IgD-negative memory B cell (primary cell): ENCODE measurements at regions not wholly inside any gene's neighbourhood (a gene's known extent, or its start where the extent isn't known, plus 50 kb on each side); places are given as distances from the start of the nearest gene placed in this dataset.

Experiments
- H3K27ac Mint-ChIP-seq, 3 donors: one replicate each; pipeline ENCODE4 v1.8.0; 2020 to 2022; ENCODE audit warnings: mild to moderate bottlenecking in 3 of 3, mixed read lengths in 3 of 3, moderate library complexity in 1 of 3
- H3K27me3 Mint-ChIP-seq: one replicate; pipeline ENCODE4 v1.8.0; 2021; ENCODE audit warnings: mixed read lengths
- H3K36me3 Mint-ChIP-seq: one replicate; pipeline ENCODE4 v1.8.0; 2020; ENCODE audit warnings: mild to moderate bottlenecking, mixed read lengths
- H3K4me1 Mint-ChIP-seq, 3 donors: one replicate each; pipeline ENCODE4 v1.8.0; 2020 to 2022; ENCODE audit warnings: mixed read lengths in 3 of 3, mild to moderate bottlenecking in 1 of 3
- H3K4me3 Mint-ChIP-seq, 4 donors: one replicate each; pipeline ENCODE4 v1.8.0; 2020 to 2022; ENCODE audit warnings: mild to moderate bottlenecking in 4 of 4, mixed read lengths in 4 of 4, moderate library complexity in 3 of 4
- H3K9me3 Mint-ChIP-seq, 3 donors: one replicate each; pipeline ENCODE4 v1.8.0; 2020 to 2021; ENCODE audit warnings: mixed read lengths in 3 of 3, mild to moderate bottlenecking in 1 of 3

DNA sequence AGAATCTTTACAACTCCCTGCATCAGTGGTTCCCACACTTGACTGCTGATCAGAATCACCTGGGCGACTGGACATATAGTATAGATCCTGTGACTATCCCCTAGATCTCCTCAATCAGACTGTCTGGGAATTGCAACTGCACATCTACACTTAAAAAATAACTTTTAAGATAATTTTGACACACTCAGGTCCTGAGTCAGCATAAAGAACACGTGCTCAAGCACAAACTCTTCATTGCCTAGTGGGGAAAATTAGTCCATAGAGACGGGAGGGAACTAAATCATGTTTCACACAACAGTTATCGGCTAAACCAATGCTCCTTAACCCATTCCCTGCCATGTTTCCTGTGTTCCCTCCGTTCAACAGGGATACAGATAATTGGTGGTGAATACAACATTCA lies 243.5 kb upstream of the FGF13 start:
- H3K27ac Mint-ChIP-seq, result no peak overlapping the region
- no peaks in the 10 kb centered on the region for H3K4me1 Mint-ChIP-seq
- H3K36me3 Mint-ChIP-seq, result no peaks in the 10 kb centered on the region
- H3K4me3 Mint-ChIP-seq, result no peak overlapping the region
- H3K9me3 Mint-ChIP-seq, result no peaks in the 10 kb centered on the region
- no peaks in the 10 kb centered on the region for H3K27me3 Mint-ChIP-seq

DNA sequence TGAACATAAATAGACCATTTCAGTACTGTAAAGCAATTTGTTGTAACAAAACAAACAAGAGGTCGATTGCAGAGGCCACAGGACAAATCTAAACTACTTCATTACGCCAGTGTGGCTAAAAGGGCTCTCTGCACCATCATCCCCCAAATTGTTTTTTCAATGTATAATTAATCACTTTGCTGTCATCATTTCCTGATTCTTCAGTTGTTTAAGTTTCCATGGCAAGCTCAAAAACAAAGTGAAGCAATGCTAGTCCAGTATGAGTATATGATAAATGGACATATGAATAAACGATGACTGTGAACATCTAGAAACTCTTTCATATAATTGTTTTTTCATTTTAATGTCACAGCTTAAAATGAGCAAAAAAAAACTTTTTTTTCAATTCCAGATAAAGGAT lies 235.4 kb upstream of the FGF13 start:
- no peaks in the 10 kb centered on the region for H3K9me3 Mint-ChIP-seq
- H3K4me3 Mint-ChIP-seq, result no peak overlapping the region
- no peaks in the 10 kb centered on the region for H3K4me1 Mint-ChIP-seq
- no peaks in the 10 kb centered on the region for H3K36me3 Mint-ChIP-seq
- no peaks in the 10 kb centered on the region for H3K27me3 Mint-ChIP-seq
- H3K27ac Mint-ChIP-seq, result no peak overlapping the region

DNA sequence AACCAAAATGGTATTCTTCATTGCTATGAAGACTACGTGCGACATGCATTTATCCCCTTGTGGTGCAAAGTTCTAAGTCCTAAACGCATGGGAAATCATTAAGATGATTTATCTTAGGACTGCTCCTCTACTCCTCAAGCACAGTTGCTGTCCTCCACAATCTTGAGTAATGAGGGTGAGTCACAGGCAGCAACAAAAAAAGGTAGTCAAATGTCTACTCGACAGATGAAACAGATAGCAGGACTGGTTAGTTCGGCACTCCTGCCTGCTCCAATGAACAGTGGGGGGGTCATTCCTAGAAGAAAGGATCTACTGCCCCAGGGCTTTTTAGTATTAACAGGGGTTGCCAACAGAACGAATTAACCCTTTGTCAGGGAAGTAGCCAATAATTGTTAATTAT lies 233.7 kb upstream of the FGF13 start:
- Mint-ChIP-seq H3K4me1 (no peaks in the 10 kb centered on the region), H3K27ac (no peak overlapping the region), H3K9me3 (no peaks in the 10 kb centered on the region), H3K4me3 (no peak overlapping the region), H3K36me3 (no peaks in the 10 kb centered on the region), H3K27me3 (peaks cover 2% of the 10 kb centered on the region)

DNA sequence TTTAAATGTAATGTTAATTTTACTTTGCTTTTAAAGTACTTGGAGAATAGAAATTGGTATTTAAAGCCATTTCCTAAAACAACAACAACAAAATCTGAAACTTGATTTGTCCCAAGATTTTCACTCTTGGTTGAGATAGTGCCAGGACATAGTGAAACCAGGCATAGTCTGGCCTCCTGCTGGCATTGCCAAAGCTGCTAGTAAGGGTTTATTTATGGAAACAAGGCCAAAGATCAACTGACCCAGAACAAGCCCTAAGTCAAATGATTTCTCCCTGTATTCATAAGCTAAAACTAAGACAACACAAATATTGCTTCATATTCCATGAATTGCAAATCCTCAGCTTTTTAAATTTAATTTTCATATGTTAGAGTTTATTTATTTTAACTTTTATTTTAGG lies 227.5 kb upstream of the FGF13 start:
- H3K4me1 Mint-ChIP-seq, result no peaks in the 10 kb centered on the region
- H3K9me3 Mint-ChIP-seq, result peaks cover 0 to 3% (median 0%) of the 10 kb centered on the region in 3 donors
- no peaks in the 10 kb centered on the region for H3K36me3 Mint-ChIP-seq
- H3K4me3 Mint-ChIP-seq, result no peak overlapping the region
- peaks cover 2% of the 10 kb centered on the region for H3K27me3 Mint-ChIP-seq
- H3K27ac Mint-ChIP-seq, result no peak overlapping the region

DNA sequence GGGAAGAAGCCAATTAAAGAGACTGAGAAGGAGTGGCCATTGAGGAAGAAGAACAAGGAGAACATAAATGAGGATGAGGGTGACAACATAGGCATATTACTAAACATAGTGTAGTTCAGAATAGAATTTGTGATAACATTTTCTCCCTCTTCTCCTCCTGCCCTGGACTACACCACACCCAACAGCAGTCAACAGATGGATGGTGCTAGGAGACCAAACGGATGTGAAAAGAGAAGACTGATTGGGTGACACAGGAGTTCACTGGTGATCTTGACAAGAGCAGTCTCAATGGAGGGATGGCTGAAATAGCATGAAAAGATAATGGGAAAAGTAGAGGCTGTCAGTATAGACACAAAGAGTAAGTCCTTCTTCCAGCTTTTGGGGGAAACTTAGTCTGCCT lies 226.5 kb upstream of the FGF13 start:
- H3K4me3 Mint-ChIP-seq, result no peak overlapping the region
- H3K27me3 Mint-ChIP-seq, result peaks cover 2% of the 10 kb centered on the region
- H3K9me3 Mint-ChIP-seq, result peaks cover 0 to 3% (median 0%) of the 10 kb centered on the region in 3 donors
- H3K4me1 Mint-ChIP-seq, result no peaks in the 10 kb centered on the region
- H3K27ac Mint-ChIP-seq, result no peak overlapping the region
- no peaks in the 10 kb centered on the region for H3K36me3 Mint-ChIP-seq

DNA sequence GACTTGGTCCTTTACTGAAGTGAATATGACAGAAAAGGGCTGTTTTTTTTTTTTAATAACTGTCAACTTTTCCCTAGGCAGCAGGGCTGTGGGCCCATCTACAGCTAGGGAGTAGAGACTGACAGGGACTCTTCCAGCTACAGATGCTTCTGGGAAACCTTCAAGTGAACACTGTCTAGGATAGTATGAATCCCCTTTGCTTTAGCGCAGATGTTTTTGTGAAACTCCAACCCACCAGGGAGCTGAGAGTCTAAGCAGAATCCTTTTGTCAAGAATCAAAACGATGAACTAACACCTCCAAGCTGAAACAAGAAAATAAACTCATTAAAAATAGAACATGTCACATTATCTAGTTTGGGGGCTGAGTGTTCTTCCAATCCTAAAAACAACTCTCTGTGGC lies 219.7 kb upstream of the FGF13 start:
- Mint-ChIP-seq H3K36me3 (no peaks in the 10 kb centered on the region), H3K27ac (no peak overlapping the region), H3K27me3 (no peaks in the 10 kb centered on the region), H3K4me3 (no peak overlapping the region), H3K9me3 (peaks cover 0 to 2% (median 1%) of the 10 kb centered on the region in 3 donors), H3K4me1 (no peaks in the 10 kb centered on the region)

DNA sequence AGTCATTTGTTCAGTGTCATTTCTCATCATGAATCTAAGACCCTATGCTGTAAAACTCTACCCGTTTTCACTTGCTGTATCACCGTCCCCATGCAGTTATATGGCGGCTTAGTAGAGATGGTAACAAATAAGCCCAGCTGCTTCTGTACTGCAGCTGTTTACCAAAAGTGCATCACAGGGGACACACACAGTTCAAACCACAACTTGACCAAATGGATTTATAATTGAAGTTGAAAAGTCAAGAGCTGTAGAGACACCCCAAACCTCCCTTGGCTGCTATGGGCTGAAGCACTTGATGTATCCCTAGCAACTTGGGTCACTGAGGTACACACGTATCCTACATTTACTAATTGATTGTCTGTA lies 219.0 kb upstream of the FGF13 start:
- no peak overlapping the region for H3K27ac Mint-ChIP-seq
- H3K9me3 Mint-ChIP-seq, result peaks cover 0 to 2% (median 1%) of the 10 kb centered on the region in 3 donors
- no peaks in the 10 kb centered on the region for H3K4me1 Mint-ChIP-seq

DNA sequence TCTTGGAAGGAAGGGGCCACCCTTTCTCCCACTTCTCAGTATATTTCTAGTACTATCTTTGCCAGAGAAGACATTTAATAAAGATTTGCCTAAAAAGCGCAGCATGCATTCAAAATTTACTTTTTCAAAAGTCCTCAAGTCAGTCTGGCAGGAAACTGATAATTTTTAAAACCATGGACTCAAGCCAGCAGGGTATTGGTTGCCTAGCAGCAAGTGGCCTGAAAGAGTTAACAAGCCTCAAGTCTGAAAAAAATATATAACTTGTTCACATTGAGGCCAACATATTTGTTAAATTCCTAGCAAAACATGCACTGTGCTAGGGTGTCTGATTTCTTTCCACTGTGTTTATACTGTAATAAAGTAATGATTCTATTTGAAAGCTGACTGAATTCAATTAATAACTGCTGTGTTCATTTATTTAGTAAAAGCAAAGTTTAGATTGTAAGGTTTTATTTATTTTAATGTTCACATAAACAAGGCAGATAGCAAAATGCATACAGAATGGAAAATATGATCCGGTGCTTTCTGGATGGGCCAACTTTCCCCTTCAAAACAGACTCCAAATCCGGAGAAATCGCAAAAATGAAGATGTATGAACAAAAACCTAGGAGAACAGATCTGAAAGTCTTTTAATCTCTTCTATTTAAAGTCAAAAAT lies 218.5 kb upstream of the FGF13 start:
- Mint-ChIP-seq H3K27me3 (no peaks in the 10 kb centered on the region), H3K4me1 (no peaks in the 10 kb centered on the region), H3K4me3 (no peak overlapping the region), H3K36me3 (no peaks in the 10 kb centered on the region), H3K9me3 (peaks cover 0 to 2% (median 1%) of the 10 kb centered on the region in 3 donors), H3K27ac (no peak overlapping the region)

More for the DNA sequence above, 219.0 kb upstream of the FGF13 start:
- no peaks in the 10 kb centered on the region for H3K36me3 Mint-ChIP-seq
- no peaks in the 10 kb centered on the region for H3K27me3 Mint-ChIP-seq
- H3K4me3 Mint-ChIP-seq, result no peak overlapping the region

DNA sequence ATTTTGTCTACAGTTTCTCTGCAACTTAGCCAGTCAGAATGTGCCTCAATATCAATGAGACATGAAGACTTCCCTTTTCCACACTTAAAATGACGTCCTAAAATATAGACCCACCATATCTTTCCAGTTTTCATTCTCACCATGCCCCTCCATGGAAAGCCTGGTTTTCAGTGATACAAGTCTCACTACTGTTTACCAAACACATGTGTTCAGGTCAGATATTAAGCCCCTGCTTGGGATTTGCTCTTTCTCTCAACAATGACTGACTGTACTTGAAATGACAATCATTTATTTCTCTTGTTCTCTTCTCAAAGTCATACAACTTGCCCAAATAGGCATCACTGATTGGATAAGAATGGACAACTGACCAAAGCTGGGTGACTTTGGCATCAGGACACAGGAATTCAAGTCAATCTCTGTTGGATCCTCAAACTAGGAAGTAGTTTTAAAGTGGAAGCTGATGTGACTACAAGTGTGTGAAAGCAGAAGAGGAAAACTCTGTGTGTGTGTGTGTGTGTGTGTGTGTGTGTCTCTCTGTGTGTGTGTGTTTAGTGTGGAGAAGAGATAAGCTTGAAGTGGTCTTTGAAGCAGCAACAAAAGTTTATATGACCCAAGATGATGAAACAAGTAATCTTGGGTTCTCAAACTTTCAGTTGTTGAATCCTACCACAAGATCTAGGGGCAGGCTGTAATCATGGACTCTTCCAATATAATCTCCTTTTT lies 217.4 kb upstream of the FGF13 start:
- H3K9me3 Mint-ChIP-seq, result peaks cover 0 to 2% (median 1%) of the 10 kb centered on the region in 3 donors

DNA sequence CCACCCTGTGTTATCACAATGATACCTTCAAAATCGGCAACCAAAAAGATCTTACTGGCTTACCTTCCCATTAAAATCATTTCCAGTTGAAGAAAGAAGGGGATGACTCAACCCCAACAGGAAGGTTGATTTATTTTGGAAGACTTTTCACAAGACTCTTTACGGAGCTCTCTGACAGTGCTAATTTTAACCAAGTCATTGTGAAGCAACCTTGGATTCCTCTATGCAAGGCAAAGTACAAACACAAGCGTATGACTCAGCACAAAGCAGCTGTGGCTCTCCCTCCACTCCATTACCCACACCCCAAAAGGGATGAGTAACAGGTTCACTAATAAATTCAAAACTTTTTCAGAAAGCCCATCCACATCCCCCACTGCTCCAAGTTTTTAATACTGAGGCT lies 213.8 kb upstream of the FGF13 start:
- no peaks in the 10 kb centered on the region for H3K36me3 Mint-ChIP-seq
- no peak overlapping the region for H3K4me3 Mint-ChIP-seq
- H3K9me3 Mint-ChIP-seq, result peaks cover 0 to 4% (median 2%) of the 10 kb centered on the region in 3 donors
- no peaks in the 10 kb centered on the region for H3K4me1 Mint-ChIP-seq
- no peak overlapping the region for H3K27ac Mint-ChIP-seq
- H3K27me3 Mint-ChIP-seq, result no peaks in the 10 kb centered on the region

More for the DNA sequence above, 217.4 kb upstream of the FGF13 start:
- Mint-ChIP-seq H3K27ac (no peak overlapping the region), H3K4me3 (no peak overlapping the region), H3K27me3 (no peaks in the 10 kb centered on the region), H3K4me1 (no peaks in the 10 kb centered on the region), H3K36me3 (no peaks in the 10 kb centered on the region)

DNA sequence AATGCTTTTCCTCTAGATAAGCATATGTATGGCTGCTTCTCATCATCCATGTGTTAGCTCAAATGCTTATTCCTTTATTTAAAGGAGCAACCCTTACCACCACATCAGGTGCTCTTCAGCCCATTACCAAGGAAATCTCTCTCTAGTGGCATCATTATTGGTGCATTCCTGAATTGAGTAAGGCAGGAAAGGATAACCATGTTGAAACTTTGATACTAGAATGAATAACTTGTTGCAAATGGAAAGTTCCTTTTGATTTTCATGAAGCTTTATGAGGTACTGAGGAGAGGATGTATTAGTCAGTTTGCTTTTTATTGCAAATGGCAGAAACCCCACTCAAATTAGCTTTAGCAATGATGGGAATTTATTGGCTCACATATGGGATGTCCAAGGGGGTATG lies 212.3 kb upstream of the FGF13 start:
- H3K4me3 Mint-ChIP-seq, result no peak overlapping the region
- no peak overlapping the region for H3K27ac Mint-ChIP-seq
- H3K4me1 Mint-ChIP-seq, result no peaks in the 10 kb centered on the region
- H3K9me3 Mint-ChIP-seq, result peaks cover 0 to 3% (median 2%) of the 10 kb centered on the region in 3 donors
- no peaks in the 10 kb centered on the region for H3K36me3 Mint-ChIP-seq
- no peaks in the 10 kb centered on the region for H3K27me3 Mint-ChIP-seq

DNA sequence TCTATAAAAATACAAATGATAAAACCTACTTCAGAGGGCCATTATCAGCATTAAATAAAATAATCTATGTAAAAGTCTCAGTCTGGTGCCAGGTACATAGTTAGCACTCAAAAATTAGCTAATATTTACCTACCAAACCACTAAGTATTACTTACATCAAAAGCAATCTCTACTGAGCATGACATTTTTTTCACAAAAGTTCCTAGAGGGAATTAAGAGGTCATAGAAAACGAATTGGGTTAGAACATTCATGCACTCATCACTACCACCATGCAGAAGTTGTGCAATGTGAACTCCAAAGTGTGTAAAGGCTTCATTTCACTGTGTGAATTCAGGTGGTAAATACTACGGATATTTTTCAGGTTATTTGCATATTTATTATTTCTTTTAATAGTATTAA lies 209.5 kb upstream of the FGF13 start:
- Mint-ChIP-seq H3K4me3 (no peak overlapping the region), H3K9me3 (peaks cover 0 to 3% (median 0%) of the 10 kb centered on the region in 3 donors), H3K36me3 (no peaks in the 10 kb centered on the region), H3K27me3 (no peaks in the 10 kb centered on the region), H3K27ac (no peak overlapping the region), H3K4me1 (no peaks in the 10 kb centered on the region)

DNA sequence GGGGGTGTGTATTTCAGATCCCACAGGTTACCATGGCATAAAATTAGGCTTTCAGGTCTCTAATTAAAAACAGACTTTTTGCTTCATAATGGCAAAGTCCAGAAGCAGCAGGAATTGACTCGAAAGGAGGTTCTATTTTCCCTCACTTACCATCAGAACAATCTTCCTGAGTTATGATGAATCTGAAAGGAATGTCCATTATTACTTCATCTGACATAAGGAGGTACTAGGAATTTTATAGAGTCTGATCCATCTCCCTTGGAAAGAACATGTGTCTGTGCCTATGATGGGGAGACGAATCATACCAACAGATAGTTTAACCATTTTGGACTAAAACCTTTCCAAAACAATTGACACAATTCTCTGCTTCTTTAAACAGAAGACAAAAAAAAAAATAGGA lies 206.3 kb upstream of the FGF13 start:
- Mint-ChIP-seq H3K27ac (no peak overlapping the region), H3K9me3 (peaks cover 0 to 4% (median 2%) of the 10 kb centered on the region in 3 donors), H3K4me3 (no peak overlapping the region), H3K36me3 (no peaks in the 10 kb centered on the region), H3K4me1 (no peaks in the 10 kb centered on the region), H3K27me3 (no peaks in the 10 kb centered on the region)

DNA sequence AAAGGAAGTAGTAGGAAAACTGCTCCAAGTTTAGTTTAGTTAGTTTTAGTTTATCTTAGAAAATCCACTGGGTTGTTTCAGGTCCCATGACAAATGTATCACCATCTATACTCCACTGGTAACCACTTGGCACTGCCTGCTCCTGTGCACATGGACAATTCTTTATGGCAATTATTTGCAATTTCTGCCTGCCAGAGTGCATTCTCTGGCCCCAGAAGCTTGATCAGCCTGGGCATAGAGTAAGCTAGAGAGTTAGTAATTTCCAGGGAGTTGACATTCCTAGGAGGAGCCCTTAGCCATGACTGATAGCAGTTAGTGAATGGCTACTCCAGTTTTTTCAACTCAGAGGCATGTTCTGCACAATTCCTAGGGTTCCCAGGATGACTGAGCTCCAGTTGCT lies 203.2 kb upstream of the FGF13 start:
- H3K27ac Mint-ChIP-seq, result no peak overlapping the region
- H3K9me3 Mint-ChIP-seq, result peaks cover 0 to 2% (median 2%) of the 10 kb centered on the region in 3 donors
- no peaks in the 10 kb centered on the region for H3K36me3 Mint-ChIP-seq
- H3K4me3 Mint-ChIP-seq, result no peak overlapping the region
- H3K4me1 Mint-ChIP-seq, result no peaks in the 10 kb centered on the region
- H3K27me3 Mint-ChIP-seq, result no peaks in the 10 kb centered on the region

DNA sequence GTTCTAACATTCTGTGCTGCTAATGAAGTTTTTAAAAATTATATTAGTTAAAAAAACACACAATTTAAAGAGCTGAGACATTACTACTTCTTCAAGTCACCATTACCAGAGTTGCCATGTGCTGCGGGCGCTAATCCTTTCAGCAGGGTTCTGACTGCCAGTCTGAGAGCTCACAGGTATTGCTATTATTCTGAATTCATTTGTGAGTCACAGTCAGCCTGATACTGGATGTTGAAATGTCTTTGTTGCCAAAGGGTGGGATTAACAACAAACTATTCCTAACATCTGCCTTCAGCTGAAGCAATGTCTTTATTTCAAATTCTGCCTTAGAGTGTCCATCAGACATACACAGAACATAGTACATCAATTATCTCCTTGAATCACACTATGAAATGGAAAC lies 197.1 kb upstream of the FGF13 start:
- H3K27me3 Mint-ChIP-seq, result no peaks in the 10 kb centered on the region
- no peak overlapping the region for H3K27ac Mint-ChIP-seq
- no peaks in the 10 kb centered on the region for H3K36me3 Mint-ChIP-seq
- H3K4me3 Mint-ChIP-seq, result no peak overlapping the region
- H3K4me1 Mint-ChIP-seq, result no peaks in the 10 kb centered on the region
- H3K9me3 Mint-ChIP-seq, result peaks cover 0 to 2% (median 2%) of the 10 kb centered on the region in 3 donors
